ENCODE measurements at regions not wholly inside any gene's neighbourhood (a gene's known extent, or its start where the extent isn't known, plus 50 kb on each side); places are given as distances from the start of the nearest gene placed in this dataset.

GRCh38 chr5:23319901-23320300, 187.5 kb upstream of the PRDM9 start:
- FAIRE-seq (no peak), DNase-seq (ENCODE audit: insufficient read length, low spot score) (no peak)
- no peak for TF ChIP-seq CTCF (IDR thresholded peaks at IDR 0.05; ENCODE audit: insufficient read depth, missing control alignments)

GRCh38 chr5:23318960-23319359, 188.4 kb upstream of the PRDM9 start:
- DNase-seq (ENCODE audit: insufficient read length, low spot score) = no peak
- TF ChIP-seq CTCF (IDR thresholded peaks at IDR 0.05; ENCODE audit: insufficient read depth, missing control alignments) = no peak
- FAIRE-seq = no peak

- DNase-seq (ENCODE audit: insufficient read length, low spot score) (no peak), FAIRE-seq (no peak)
- no peak for TF ChIP-seq CTCF (IDR thresholded peaks at IDR 0.05; ENCODE audit: insufficient read depth, missing control alignments)
These were observed 189.2 kb upstream of the PRDM9 start for GRCh38 chr5:23318166-23318565.

GRCh38 chr5:23316060-23316591, 191.3 kb upstream of the PRDM9 start:
- no peak for TF ChIP-seq CTCF (IDR thresholded peaks at IDR 0.05; ENCODE audit: insufficient read depth, missing control alignments)
- DNase-seq (ENCODE audit: insufficient read length, low spot score) = no peak
- no peak for FAIRE-seq

GRCh38 chr5:23314827-23315226, 192.6 kb upstream of the PRDM9 start:
- no peak for TF ChIP-seq CTCF (IDR thresholded peaks at IDR 0.05; ENCODE audit: insufficient read depth, missing control alignments)
- FAIRE-seq = no peak
- DNase-seq (ENCODE audit: insufficient read length, low spot score) = no peak

GRCh38 chr5:23305055-23305454, 202.4 kb upstream of the PRDM9 start:
- FAIRE-seq (no peak), DNase-seq (ENCODE audit: insufficient read length, low spot score) (no peak)
- no peak for TF ChIP-seq CTCF (IDR thresholded peaks at IDR 0.05; ENCODE audit: insufficient read depth, missing control alignments)

GRCh38 chr5:23303836-23304235, 203.6 kb upstream of the PRDM9 start:
- no peak for DNase-seq (ENCODE audit: insufficient read length, low spot score)
- no peak for FAIRE-seq
- TF ChIP-seq CTCF (IDR thresholded peaks at IDR 0.05; ENCODE audit: insufficient read depth, missing control alignments) = no peak

Measured in D721Med (cell line).